PC-3 (cell line): ENCODE measurements at regions not wholly inside any gene's neighbourhood (a gene's known extent, or its start where the extent isn't known, plus 50 kb on each side); places are given as distances from the start of the nearest gene placed in this dataset.

Source experiments
- ATAC-seq: fragments of 200-7000 bp; cut with Tn5 transposase; 2 replicates; pipeline ENCODE4 v1.9.1; 2020; ENCODE audit warnings: mild to moderate bottlenecking, moderate library complexity
- BruUV-seq: library from RNA; stranded (reverse); fragments of 400-500 nt; replicated peaks from 2 replicates; lab custom pipeline; 2021; lab: Mats Ljungman, UMichigan
- CTCF ChIA-PET: fragments of 300-600 bp; sonication (Branson Sonifier 250); formaldehyde crosslinking; loops from one replicate; lab custom pipeline; 2022; ENCODE audit warnings: antibody characterized with exemption; lab: Charles Lee
- POLR2A ChIA-PET: fragments of 300-600 bp; sonication (Branson Sonifier 250); formaldehyde crosslinking; loops from one replicate; lab custom pipeline; 2022; ENCODE audit warnings: antibody characterized with exemption; ENCODE audit not compliant: unreplicated experiment; lab: Charles Lee
- DNase-seq: peaks from one replicate; pipeline ENCODE4 v3.0.0-alpha.2; 2015
- H2AFZ ChIP-seq: fragments of 300-600 bp; sonication (generic); 2 replicates; pipeline ENCODE4 v1.6.0; 2016; ENCODE audit warnings: antibody characterized with exemption, low read length
- H3F3A ChIP-seq: fragments of 300-600 bp; sonication (generic); one replicate; pipeline ENCODE4 v1.6.0; 2017; ENCODE audit warnings: antibody characterized with exemption, low read length, control low read depth, mild to moderate bottlenecking; ENCODE audit not compliant: unreplicated experiment
- H3K27ac ChIP-seq: fragments of 300-600 bp; sonication (generic); 2 replicates; pipeline ENCODE4 v1.5.1; 2016; ENCODE audit warnings: mild to moderate bottlenecking, low read length
- H3K27me3 ChIP-seq: fragments of 300-600 bp; sonication (generic); 2 replicates; pipeline ENCODE4 v1.6.1; 2016; ENCODE audit warnings: low read length, mixed read lengths
- H3K36me3 ChIP-seq: fragments of 300-600 bp; sonication (generic); 2 replicates; pipeline ENCODE4 v1.6.1; 2016; ENCODE audit warnings: low read depth, mixed run types, low read length, mixed read lengths
- H3K4me1 ChIP-seq: fragments of 300-600 bp; sonication (generic); 2 replicates; pipeline ENCODE4 v1.5.1; 2016; ENCODE audit warnings: low read length; ENCODE audit not compliant: insufficient read depth
- H3K4me2 ChIP-seq: fragments of 300-600 bp; sonication (generic); 2 replicates; pipeline ENCODE4 v1.6.0; 2016; ENCODE audit warnings: low read length
- H3K4me3 ChIP-seq: fragments of 300-600 bp; sonication (generic); 2 replicates; pipeline ENCODE4 v1.5.1; 2016; ENCODE audit warnings: mild to moderate bottlenecking, low read length, mixed read lengths
- H3K79me2 ChIP-seq: fragments of 300-600 bp; sonication (generic); 2 replicates; pipeline ENCODE4 v1.6.1; 2017; ENCODE audit warnings: low read length, mixed read lengths
- H3K9ac ChIP-seq: fragments of 300-600 bp; sonication (generic); 2 replicates; pipeline ENCODE4 v1.6.0; 2016; ENCODE audit warnings: mild to moderate bottlenecking, low read length
- H3K9me2 ChIP-seq: fragments of 300-600 bp; sonication (generic); replicated peaks from 2 replicates; pipeline ENCODE4 v1.6.1; 2016; ENCODE audit warnings: mixed run types, low read length, mixed read lengths
- H3K9me3 ChIP-seq: fragments of 300-600 bp; sonication (generic); 2 replicates; pipeline ENCODE4 v1.6.1; 2016; ENCODE audit warnings: low read length, mixed read lengths
- H4K20me1 ChIP-seq: fragments of 300-600 bp; sonication (generic); 2 replicates; pipeline ENCODE4 v1.6.1; 2016; ENCODE audit warnings: low read length, mixed read lengths
- CTCF ChIP-seq: fragments of 300-600 bp; sonication (generic); conservative IDR thresholded peaks from 2 replicates; pipeline ENCODE4 v1.5.1; 2017; ENCODE audit warnings: antibody characterized with exemption, low read depth, mild to moderate bottlenecking, low read length
- EZH2 ChIP-seq: fragments of 300-600 bp; sonication (generic); IDR thresholded peaks from one replicate; pipeline ENCODE4 v1.6.1; 2017; ENCODE audit warnings: antibody characterized with exemption, mild to moderate bottlenecking, low read length; ENCODE audit not compliant: unreplicated experiment
- EZH2phosphoT487 ChIP-seq: fragments of 300-600 bp; sonication (generic); IDR thresholded peaks from 2 replicates; pipeline ENCODE4 v1.6.1; 2018; ENCODE audit warnings: mild to moderate bottlenecking, antibody characterized with exemption, low read length, borderline replicate concordance
- intact Hi-C: fragments of 100-400 bp; cut with micrococcal nuclease; formaldehyde crosslinking; loops from 2 replicates; pipeline ENCODE4 v1.9.0; 2023

DNA sequence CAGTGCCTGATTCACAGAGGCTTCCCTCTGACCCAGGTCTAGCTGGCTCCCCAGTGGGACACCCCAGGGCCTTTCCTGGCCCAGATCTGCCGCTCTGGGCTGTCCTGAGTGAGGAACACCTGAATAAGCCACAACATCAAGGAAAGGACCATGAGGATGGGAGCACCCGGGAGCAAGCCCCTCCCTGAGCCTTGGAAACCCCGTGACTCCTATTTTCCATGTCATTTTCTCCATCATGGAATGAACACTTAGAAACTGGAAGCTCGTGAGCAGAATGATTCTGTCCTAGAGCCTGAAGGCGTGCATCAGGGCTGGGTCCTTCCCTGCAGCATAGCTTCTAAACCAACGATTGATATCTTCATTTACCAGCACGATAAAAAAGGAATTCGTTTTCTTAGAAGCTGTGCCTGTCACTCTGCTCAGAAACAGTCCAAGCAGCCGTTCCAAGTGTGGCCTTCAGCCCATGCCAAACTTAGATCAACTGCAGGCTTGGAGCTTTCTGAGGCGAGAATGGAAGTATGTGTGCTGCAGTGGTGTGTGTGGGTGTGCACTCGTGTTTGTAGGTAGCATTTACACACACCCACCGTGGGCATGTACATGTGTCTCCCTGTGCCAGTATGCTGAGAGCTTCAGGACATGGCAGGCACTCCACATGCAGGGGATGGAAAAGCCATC is 83.2 kb upstream of the FOXC1 start:
- POLR2A ChIA-PET, result no interaction called here
- Histone ChIP-seq H3K4me2 (no peak overlapping the region), H3K9me2 (no peaks in the 10 kb centered on the region), H3K9ac (no peak overlapping the region), H3K9me3 (no peaks in the 10 kb centered on the region), H2AFZ (no peak overlapping the region), H3K4me1 (no peaks in the 10 kb centered on the region), H3K79me2 (no peaks in the 10 kb centered on the region), H4K20me1 (no peaks in the 10 kb centered on the region), H3K36me3 (no peaks in the 10 kb centered on the region), H3K27ac (no peak overlapping the region), H3K27me3 (peaks cover 10% of the 10 kb centered on the region), H3F3A (no peaks in the 10 kb centered on the region), H3K4me3 (no peak overlapping the region)
- DNase-seq, result no peak
- no TSS peak for BruUV-seq
- intact Hi-C loops, result no loop called here
- no peak; the same call in 1 of the 2 replicates for ATAC-seq
- CTCF ChIA-PET, result no interaction called here
- TF ChIP-seq EZH2 (no peak), CTCF (no peak), EZH2phosphoT487 (no peak)

DNA sequence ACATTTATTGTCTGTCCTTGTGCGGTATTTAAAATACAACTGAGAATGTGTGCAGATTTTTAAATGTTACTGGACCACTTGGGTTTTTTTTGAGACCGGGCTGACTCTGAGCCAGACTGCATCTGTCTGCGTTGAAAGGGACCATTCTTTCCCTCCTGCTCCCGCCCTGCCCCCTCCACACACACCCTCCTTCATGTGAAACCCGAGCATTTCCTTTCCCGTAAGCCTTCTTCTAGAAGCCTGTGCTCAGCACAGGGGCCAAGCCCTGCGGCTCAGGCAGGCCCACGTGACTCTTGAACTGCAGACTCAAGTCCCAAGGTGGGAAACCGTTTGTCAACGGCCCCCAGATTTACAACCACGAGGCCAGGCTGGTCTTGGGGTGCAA is 82.7 kb upstream of the FOXC1 start:
- H3K79me2 ChIP-seq, result no peaks in the 10 kb centered on the region
- ChIA-PET CTCF (no interaction called here), POLR2A (no interaction called here)
- no peak overlapping the region for H2AFZ ChIP-seq
- H3K27me3 ChIP-seq, result peaks cover 5% of the 10 kb centered on the region
- no peak overlapping the region for H3K27ac ChIP-seq
- peak; percentile 55; the same call in 1 of the 2 replicates for ATAC-seq
- no peaks in the 10 kb centered on the region for H3K9me3 ChIP-seq
- intact Hi-C loops, result no loop called here
- no peak overlapping the region for H3K9ac ChIP-seq
- no peak for DNase-seq
- no peaks in the 10 kb centered on the region for H3F3A ChIP-seq
- H3K4me2 ChIP-seq, result no peak overlapping the region
- no peaks in the 10 kb centered on the region for H3K36me3 ChIP-seq
- no TSS peak for BruUV-seq
- no peak overlapping the region for H3K4me3 ChIP-seq
- H3K9me2 ChIP-seq, result no peaks in the 10 kb centered on the region
- TF ChIP-seq EZH2, result no peak
- TF ChIP-seq CTCF, result no peak
- no peak for TF ChIP-seq EZH2phosphoT487
- H4K20me1 ChIP-seq, result no peaks in the 10 kb centered on the region
- H3K4me1 ChIP-seq, result no peaks in the 10 kb centered on the region

GRCh38 chr6:1535295-1535694 is 74.4 kb upstream of the FOXC1 start:
- DNase-seq, result peak; percentile 77
- intact Hi-C loops, result no loop called here
- Histone ChIP-seq H2AFZ (peak overlapping the region; percentile 55; the same call in 1 of the 2 replicates), H3K9me3 (no peaks in the 10 kb centered on the region), H3K4me2 (peak overlapping the region; percentile 58), H3K9ac (no peak overlapping the region), H4K20me1 (no peaks in the 10 kb centered on the region), H3K4me1 (peaks cover 8% of the 10 kb centered on the region), H3K27ac (no peak overlapping the region), H3K4me3 (no peak overlapping the region), H3K27me3 (no peaks in the 10 kb centered on the region), H3K79me2 (no peaks in the 10 kb centered on the region), H3F3A (no peaks in the 10 kb centered on the region), H3K9me2 (no peaks in the 10 kb centered on the region), H3K36me3 (no peaks in the 10 kb centered on the region)
- peak; percentile 100 for ATAC-seq
- BruUV-seq, result no TSS peak
- ChIA-PET POLR2A (no interaction called here), CTCF (no interaction called here)
- no peak for TF ChIP-seq CTCF
- TF ChIP-seq EZH2phosphoT487, result no peak
- no peak for TF ChIP-seq EZH2
